Upper lobe of right lung (tissue), 1 donor: ENCODE measurements at regions not wholly inside any gene's neighbourhood (a gene's known extent, or its start where the extent isn't known, plus 50 kb on each side); places are given as distances from the start of the nearest gene placed in this dataset.

Experiments used
- ATAC-seq: fragments of 200-7000 bp; cut with Tn5 transposase; one replicate; pipeline ENCODE4 v1.9.1; 2020; ENCODE audit warnings: mild to moderate bottlenecking, moderate library complexity
- DNase-seq: peaks from one replicate; pipeline ENCODE4 v3.0.0-alpha.2; 2020
- H3K27ac ChIP-seq: fragments of 200-600 bp; one replicate; pipeline ENCODE4 v1.8.0; 2022
- H3K27me3 ChIP-seq: fragments of 200-600 bp; one replicate; pipeline ENCODE4 v1.8.0; 2022; ENCODE audit warnings: mild to moderate bottlenecking
- H3K36me3 ChIP-seq: fragments of 200-600 bp; one replicate; pipeline ENCODE4 v1.8.0; 2022
- H3K4me1 ChIP-seq: fragments of 200-600 bp; one replicate; pipeline ENCODE4 v1.8.0; 2022
- H3K4me3 ChIP-seq: fragments of 200-600 bp; one replicate; pipeline ENCODE4 v1.8.0; 2022; ENCODE audit warnings: mild to moderate bottlenecking
- H3K9me3 ChIP-seq: fragments of 200-600 bp; one replicate; pipeline ENCODE4 v1.8.0; 2022
- CTCF ChIP-seq: fragments of 200-600 bp; IDR thresholded peaks from one replicate; pipeline ENCODE4 v1.8.0; 2022; ENCODE audit warnings: antibody characterized with exemption
- intact Hi-C: fragments of 100-400 bp; cut with DNase I; formaldehyde crosslinking; loops from one replicate; pipeline ENCODE4 v1.11.0; 2022
- donor health status: DM: no; HTN: yes; CAD: no; lungs with severe emphysema.

DNA sequence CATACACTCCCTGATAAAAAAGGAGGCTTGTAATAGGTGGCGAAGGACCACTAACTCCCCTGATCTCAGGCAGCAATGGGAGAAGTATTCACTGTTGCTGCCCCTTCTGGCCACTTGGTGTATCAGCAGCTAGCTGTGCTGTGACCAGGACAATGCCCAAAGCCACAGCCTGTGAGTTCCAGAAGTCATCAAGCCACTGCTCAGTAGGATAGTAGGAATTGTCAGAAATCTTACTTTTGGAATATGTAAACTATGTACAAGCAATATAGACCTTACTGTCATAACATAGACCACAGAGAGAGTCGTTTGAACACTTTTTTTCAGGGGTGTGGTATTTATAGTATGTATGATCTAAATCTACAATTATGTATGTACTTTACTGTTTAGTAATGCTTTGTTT is 248.3 kb upstream of the CAMK1G start:
- Histone ChIP-seq H3K36me3 (no peaks in the 10 kb centered on the region), H3K27ac (no peak overlapping the region), H3K4me3 (no peak overlapping the region), H3K9me3 (no peaks in the 10 kb centered on the region), H3K27me3 (peaks cover 5% of the 10 kb centered on the region), H3K4me1 (no peaks in the 10 kb centered on the region)
- peak; percentile 68 for TF ChIP-seq CTCF
- DNase-seq = no peak
- peak; percentile 84 for ATAC-seq
- intact Hi-C loops = no loop called here

- Histone ChIP-seq H3K36me3 (no peaks in the 10 kb centered on the region), H3K27ac (no peak overlapping the region), H3K4me1 (no peaks in the 10 kb centered on the region), H3K27me3 (no peaks in the 10 kb centered on the region), H3K4me3 (no peak overlapping the region), H3K9me3 (no peaks in the 10 kb centered on the region)
- intact Hi-C loops = no loop called here
- TF ChIP-seq CTCF = no peak
- no peak for DNase-seq
- no peak for ATAC-seq
Observed at GRCh38 chr1:209341146-209341545, 242.4 kb upstream of the CAMK1G start.

GRCh38 chr1:209341673-209342420 is 241.7 kb upstream of the CAMK1G start:
- Histone ChIP-seq H3K4me1 (no peaks in the 10 kb centered on the region), H3K27me3 (no peaks in the 10 kb centered on the region), H3K36me3 (no peaks in the 10 kb centered on the region), H3K27ac (no peak overlapping the region), H3K4me3 (no peak overlapping the region), H3K9me3 (no peaks in the 10 kb centered on the region)
- ATAC-seq (no peak), DNase-seq (no peak)
- TF ChIP-seq CTCF = no peak
- intact Hi-C loops = no loop called here

- no peak overlapping the region for H3K4me3 ChIP-seq
- H3K27ac ChIP-seq = no peak overlapping the region
- DNase-seq = no peak
- ATAC-seq = no peak
- no peak for TF ChIP-seq CTCF
- intact Hi-C loops = no loop called here
- no peaks in the 10 kb centered on the region for H3K4me1 ChIP-seq
- no peaks in the 10 kb centered on the region for H3K36me3 ChIP-seq
- no peaks in the 10 kb centered on the region for H3K27me3 ChIP-seq
- no peaks in the 10 kb centered on the region for H3K9me3 ChIP-seq
Observed at GRCh38 chr1:209342441-209343175, 240.9 kb upstream of the CAMK1G start.

GRCh38 chr1:209343511-209343910 is 240.0 kb upstream of the CAMK1G start:
- Histone ChIP-seq H3K4me3 (no peak overlapping the region), H3K4me1 (no peaks in the 10 kb centered on the region), H3K36me3 (no peaks in the 10 kb centered on the region), H3K9me3 (no peaks in the 10 kb centered on the region), H3K27ac (no peak overlapping the region), H3K27me3 (no peaks in the 10 kb centered on the region)
- DNase-seq = no peak
- no peak for TF ChIP-seq CTCF
- intact Hi-C loops = no loop called here
- no peak for ATAC-seq
